HG03175 (cell line): ENCODE measurements at regions not wholly inside any gene's neighbourhood (a gene's known extent, or its start where the extent isn't known, plus 50 kb on each side); places are given as distances from the start of the nearest gene placed in this dataset.
"Not testable (repeated sequence)": the region's sequence is repeated elsewhere in the genome, so short reads cannot be mapped to it uniquely, and the experiment has no call there.

Experiments used
- ATAC-seq: cut with Tn5 transposase; IDR thresholded peaks from one replicate; pipeline ENCODE4 v1.9.1; 2021; ENCODE audit warnings: mild to moderate bottlenecking, moderate library complexity; ENCODE audit not compliant: unreplicated experiment

DNA sequence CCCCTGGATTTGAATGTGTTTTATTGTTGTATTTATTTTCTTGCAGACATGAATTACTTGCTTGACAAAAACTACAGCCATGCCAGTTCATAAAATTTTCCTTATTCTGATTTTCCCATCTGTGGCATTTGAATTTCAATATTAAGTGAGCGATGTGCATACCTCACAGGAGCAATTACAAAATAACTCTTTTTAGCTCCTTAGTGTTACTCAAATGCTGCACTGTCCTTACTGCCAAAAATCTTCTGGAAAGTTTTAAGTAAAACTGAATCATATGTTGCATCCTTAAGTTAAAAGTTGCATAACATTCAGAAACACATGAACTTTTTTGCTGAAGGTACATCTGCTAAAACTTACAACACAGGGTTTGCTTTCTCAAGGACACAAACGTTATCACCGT, 120.1 kb downstream of the OR4M2 start:
- ATAC-seq = not testable (repeated sequence)

DNA sequence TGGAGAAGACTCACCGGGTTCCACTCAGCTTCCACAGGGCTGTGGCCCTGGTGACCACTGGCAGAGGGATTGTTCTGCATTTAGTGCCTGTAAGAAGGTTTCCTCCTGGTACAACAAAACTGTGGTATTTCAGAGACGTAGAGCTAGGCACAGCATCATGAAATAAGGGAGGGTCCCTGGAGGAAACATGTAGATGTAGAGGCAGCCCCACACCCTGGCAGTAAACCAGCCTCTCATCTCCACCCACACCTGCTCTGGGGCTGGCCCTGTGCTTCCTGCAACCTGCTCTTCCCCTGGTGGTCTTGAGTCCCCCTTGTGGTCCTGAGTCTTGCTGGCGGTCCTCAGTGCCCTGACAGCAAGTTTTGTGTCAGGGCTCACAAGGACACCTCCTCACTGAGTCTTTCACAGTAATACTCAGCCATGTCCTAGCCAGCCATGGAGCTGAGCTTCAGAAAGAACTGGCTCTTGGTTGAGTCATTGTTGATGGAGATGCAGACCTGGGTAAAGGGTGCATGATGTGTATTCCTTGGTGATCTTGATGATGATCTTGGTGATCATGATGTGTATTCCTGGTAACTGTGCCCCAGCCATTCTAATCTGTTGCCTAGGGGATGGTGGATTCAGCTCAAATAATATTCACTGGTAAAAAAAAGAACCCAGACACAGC, 121.8 kb downstream of the OR4M2 start:
- not testable (repeated sequence) for ATAC-seq

DNA sequence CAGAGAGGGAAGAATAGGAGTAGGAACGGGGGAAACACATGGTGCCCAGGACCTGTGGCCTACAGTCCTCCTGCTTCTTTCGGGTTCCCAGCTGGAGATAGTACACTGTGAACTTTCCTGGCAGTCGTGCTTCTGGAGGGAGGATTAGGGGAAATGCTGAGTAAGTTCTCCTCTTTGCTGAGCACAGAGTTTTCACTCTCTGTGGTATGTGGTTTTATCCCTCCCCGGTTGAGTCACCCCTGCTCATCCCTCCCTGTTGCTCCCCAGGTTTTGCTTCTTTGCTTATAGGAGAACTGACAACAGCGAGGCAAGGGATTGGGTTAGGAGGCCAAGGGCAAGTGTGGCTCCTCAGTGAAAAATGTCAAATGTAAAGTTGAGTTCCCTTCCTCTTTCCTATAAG, 122.9 kb downstream of the OR4M2 start:
- ATAC-seq = not testable (repeated sequence)

DNA sequence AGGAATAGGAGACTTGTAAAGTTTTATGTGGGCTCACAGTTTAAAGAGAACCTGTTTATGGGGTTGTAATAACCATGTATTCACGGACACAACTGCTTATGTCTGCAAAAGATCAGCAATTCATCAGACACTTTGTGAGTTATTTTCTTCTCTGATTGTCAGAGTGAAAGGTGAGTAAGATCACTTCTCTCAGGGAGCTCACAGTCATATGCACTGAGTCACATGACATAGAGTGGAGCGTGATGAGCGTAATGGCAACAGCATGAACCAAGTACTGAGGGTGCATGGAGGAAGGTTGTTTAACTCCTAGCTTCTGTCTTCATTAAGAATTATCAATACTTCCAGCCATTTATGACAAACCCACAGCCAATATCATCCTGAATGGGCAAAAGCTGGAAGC, 128.8 kb downstream of the OR4M2 start:
- not testable (repeated sequence) for ATAC-seq

DNA sequence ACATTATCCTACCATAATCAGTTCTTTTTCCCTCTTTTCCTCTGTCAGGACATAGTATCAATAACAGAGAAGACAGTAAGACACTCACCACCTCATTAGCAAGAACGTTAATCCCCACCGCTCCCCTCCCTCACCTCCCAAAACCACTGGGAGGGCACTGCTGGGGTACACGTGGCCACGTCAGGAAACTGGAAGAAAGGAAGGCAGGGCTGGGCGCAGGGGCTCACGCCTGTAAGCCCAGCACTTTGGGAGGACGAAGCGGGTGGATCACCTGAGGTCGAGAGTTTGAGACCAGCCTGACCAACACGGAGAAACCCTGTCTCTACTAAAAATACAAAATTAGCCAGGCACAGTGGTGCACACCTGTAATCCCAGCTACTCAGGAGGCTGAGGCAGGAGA, 142.3 kb downstream of the OR4M2 start:
- not testable (repeated sequence) for ATAC-seq

DNA sequence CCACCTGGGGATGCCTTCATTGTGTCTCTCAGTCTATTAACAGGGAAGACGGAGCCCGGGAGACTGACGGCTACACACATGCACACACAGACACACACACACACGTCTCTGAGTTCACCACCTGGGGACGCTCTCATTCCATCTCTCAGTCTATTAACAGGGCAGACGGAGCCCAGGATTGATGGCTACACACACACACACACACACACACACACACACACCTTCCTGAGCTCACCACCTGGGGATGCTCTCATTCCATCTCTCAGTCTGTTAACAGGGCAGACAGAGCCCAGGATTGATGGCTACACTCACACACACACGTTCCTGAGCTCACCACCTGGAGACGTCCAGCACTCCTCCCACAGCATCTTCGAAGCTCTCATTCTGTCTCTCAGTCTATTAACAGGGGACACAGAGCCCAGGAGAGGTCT, 143.9 kb downstream of the OR4M2 start:
- no peak for ATAC-seq

DNA sequence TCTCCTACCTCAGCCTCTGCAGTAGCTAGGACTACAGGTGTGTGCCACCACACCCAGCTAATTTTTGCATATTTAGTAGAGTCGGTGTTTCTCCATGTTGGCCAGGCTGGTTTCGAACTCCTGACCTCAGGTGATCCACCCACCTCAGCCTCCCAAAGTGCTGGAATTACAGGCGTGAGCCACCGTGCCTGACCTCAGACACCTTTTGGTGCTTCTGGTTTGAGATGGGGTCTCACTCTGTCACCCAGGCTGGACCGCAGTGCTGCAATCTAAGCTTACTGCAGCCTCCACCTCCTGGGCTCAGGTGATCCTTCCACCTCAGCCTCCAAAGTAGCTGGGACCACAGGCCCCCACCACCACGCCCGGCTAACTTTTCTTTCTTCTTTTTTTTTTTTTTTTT, 144.6 kb downstream of the OR4M2 start:
- ATAC-seq = not testable (repeated sequence)

DNA sequence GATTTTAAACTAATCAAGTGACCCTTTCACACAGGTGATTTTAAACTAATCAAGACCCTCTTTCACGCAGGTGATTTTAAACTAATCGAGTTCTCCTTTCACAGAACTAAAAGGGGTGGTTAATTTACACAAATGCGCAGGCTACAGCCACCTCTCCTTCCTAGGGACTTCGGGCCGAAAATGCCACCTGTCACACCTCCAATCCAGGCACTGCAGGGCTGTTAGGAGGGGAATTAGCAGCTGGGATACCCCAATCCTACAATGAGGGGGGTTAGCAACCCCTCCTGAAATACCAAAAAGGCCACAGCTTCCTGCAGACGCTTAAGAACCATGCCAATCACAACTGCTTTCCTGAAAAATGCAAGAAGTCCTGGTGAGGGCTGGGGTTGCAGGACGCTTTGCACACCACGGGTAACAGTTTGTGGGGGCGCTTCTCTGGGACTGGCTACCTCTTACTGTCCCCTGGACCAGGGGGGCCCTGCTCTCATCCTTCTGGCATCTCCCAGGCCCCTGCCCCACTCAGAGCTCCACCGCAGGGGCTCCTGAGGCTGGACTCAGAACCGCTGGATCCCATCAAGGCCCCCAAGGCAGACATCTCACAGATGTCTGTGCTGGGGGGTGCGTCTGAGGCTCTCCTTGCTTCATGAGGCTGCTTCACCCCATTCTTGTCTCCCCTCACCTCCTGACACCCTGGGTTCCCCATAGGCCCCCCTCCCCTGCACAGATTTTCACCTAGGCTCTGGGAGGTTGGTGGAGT, 145.9 kb downstream of the OR4M2 start:
- ATAC-seq = no peak

DNA sequence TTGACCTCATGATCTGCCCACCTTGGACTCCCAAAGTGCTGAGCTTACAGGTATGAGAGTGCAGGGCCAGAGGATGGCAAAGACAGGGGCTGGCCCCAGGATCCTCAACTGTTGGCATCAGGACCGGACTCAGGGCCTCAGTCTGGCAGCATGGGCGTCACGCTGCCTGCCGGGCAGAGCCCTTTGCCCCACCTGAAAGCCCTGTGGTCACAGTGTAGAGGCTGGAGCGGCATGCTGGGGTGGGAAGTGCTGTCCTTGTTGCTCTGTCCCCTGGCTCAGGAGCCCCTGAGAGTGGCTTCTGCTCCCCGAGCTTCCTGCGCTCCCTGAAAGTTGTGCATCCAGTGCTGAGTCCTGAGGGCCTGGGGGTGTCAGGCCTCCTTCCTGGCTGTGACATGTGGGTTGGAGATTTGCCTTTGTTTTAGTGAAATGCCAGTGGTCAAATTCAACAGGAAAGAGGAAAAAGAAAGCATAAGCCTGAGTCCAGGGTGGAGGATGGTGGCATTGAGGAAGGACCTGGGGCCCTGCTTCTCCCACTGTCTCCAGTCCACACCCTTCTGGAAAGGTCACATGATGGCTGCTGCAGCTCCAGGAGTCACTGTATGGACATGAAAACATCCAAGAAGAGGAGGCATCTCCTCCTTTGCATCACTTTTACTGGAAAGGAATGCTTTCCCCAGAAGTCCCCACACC, 147.2 kb downstream of the OR4M2 start:
- no peak for ATAC-seq

DNA sequence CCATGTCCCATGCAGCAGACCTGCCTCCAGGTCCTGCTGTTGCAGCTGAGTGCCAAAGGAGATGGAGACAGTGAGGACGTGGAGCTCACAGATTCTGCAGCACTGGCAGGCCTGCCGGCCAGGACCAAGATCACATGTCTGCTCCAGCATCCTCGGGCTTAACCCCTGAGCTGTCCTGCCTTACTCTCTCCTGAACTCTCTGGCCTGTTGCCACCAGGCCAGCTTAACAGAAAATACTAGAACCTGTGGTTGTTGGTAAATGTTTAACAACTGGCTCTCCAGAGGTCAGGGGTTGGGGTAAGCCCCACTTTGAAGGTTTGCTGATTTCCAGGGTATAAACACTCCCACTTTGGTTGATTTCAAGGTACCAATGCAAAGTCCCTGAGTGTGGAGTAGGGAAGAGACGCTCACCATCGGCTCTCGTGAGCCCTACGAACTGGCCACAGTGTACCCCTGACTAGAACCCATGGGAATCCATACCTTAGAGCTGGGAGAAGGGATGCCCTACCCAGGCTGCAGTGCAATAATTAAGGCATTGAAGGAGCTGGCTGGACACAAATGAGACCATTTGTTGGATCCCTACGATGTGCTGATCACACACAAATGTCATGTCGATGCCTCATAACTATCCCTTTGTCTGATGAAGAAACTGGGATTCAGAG, 147.9 kb downstream of the OR4M2 start:
- ATAC-seq = no peak

DNA sequence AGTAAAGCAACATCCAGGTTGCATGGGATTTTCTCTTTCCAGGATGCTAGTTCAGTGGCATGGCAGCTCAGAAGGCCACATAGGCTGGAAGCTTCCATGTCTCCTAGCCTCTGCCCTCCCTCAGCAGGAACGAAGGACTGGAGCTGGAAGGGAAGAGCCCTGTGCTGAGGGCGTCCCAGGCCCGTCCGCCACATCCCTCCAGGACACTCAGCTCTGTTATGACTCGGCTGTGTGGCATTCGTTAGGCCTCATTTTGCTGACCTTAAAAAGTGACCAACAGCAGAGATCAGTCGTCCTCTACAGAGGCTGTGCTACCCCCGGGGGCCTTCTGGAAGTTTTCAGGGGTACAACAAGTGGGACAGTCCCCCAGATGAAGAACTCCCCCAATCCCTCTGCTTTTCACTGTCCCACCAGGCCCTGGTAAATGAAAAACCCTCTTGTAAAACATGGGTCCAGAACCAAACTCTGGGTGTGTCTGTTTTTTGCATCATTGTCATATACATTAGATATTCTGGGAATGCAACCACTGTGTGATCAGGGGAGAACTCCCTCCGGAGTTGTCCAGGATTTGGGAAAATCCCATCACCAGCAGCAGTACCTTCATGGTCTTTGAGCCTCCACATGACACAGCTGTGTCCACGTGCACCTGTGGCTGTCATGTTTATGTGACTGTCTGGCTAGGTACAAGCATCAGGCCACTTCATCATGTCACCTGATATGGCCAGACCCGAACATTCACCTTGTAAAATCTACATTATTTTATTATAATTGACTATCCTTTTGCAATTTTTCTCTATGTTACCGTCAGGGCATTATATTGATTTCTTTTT, 149.9 kb downstream of the OR4M2 start:
- ATAC-seq = no peak

DNA sequence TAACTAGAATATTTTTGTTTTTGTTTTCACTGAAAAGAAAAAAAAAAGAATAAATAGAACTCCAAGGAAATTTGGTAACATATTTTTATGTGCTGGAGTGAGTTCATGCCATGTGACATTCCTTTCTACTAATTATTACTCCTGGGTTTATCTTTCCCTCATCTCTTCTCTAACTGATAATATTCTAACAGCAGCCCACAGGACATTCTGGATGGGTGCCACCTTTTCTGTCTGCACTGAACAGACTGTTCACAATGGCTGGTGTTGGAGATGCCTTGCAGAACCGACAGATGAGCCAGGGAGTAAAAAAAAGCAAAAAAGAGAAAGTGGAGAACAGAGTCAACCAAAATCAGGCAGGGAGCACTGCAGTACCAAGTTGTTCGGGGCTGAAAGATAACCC, 151.3 kb downstream of the OR4M2 start:
- ATAC-seq = no peak

DNA sequence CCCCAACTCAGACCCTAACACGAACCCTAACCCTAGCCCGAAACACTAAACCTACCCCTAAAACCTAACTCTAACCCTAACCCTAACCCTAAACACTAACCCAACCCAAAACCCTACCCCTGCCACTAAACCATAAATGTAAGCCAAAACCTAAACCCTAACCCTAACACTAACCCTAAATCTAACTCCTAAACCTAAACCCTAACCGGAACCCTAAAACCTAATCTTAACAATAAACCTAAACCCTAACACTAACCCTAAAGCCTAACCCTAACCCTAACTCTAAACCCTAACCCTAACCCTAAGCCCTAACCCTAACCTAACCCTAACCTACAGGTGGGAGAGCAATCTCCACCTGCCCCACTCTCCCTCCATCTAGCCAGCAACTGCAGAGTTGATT, 152.3 kb downstream of the OR4M2 start:
- no peak for ATAC-seq

DNA sequence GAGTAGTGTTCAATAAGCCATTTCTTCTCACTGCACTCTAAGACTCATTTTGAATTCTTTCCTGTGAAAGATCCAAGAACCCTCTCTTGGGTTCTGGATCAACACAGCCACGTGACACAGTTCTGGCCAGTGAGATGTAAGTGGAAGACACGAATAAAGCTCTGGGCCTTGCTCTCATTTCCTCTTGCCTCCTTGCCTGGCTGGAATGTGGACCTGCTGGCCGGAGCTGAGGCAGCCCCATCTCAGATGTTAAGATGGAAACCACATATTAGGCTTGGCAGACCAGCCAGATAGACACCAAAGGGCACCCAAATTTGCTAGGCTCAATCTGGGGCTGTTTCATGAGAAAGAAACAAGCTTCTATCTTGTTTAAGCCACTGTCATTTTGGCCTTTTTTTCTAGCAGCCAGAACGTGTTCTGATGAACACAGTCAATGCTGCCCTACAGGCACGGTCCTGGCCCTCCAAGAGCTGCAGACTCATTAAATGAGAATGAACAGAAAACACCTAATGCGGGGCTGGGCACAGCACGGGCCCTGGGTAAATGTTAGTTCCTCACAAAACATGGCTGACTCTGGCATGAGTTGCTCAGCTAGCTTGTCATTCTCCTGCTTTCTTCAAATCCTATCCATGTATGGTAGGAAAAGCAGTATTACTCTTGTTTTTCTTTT, 155.1 kb downstream of the OR4M2 start:
- not testable (repeated sequence) for ATAC-seq

DNA sequence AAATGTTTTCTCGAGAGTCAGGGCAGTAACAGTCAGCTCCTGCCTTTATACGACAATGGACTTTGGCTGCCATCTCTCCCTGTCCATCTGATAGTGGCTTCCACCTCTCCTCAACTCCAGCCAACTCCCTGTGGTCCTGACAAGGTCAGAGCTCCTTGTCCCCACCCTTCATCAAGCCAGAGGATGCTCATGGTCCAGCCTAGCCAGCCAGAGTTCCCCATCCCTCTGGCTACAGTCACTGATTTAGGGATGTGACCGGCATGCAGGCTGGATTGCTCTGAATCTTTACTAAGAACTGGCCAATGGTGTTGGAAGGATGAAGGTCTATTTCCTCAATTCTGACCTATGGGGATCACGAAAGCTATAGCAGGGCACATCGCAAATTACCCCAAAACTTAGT, 156.1 kb downstream of the OR4M2 start:
- no peak for ATAC-seq

DNA sequence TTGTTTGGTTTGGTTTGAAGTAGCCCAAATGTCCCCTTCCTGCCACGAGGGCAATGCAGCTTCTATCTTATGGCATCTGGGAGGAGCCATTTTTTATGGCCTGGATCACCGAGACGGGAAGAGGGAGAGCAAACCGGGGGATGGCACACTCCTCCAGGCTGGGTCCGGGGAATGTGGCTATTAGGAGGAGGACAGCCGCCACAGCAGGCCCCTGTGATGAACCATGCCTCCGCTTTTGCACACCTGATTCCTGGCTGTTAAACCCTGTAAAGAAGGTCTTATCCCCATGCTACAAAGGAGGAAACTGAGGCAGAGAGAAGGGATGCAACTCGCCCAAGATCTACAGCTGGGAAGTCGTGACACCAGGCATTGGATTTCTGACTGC, 157.6 kb downstream of the OR4M2 start:
- no peak for ATAC-seq

DNA sequence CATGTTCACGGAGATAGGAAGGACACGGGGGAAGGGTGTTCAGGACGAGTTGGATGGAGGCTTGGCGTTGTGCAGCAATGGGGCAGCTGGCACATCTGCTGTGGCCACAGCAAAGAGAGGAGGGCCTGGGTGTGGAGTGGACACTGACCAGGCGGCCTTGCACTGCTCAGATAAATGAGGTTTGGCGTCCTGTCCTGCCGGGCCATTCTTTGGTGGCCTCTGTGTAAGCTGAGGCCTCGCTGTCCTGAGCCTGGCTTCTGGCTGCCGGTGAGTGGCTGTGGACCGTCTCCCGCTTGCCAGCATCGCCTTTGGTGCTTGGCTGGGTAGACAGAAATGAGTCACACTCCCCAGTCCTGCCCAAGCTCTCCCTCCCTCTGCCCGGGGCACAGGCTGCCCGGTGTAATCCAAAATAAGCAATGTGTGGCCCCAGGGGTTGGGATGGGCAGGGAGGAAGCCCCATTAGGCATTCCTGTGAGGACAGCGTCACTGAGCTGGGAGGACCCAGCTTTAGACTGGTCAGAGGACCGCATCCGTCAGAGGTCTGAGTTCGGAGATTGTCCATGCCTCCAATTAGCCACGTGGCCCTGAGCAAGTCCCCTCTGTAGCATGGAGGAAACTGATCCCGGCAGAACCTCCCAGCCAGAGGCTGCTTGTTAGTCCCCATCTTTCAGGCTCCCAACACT, 158.1 kb downstream of the OR4M2 start:
- not testable (repeated sequence) for ATAC-seq

DNA sequence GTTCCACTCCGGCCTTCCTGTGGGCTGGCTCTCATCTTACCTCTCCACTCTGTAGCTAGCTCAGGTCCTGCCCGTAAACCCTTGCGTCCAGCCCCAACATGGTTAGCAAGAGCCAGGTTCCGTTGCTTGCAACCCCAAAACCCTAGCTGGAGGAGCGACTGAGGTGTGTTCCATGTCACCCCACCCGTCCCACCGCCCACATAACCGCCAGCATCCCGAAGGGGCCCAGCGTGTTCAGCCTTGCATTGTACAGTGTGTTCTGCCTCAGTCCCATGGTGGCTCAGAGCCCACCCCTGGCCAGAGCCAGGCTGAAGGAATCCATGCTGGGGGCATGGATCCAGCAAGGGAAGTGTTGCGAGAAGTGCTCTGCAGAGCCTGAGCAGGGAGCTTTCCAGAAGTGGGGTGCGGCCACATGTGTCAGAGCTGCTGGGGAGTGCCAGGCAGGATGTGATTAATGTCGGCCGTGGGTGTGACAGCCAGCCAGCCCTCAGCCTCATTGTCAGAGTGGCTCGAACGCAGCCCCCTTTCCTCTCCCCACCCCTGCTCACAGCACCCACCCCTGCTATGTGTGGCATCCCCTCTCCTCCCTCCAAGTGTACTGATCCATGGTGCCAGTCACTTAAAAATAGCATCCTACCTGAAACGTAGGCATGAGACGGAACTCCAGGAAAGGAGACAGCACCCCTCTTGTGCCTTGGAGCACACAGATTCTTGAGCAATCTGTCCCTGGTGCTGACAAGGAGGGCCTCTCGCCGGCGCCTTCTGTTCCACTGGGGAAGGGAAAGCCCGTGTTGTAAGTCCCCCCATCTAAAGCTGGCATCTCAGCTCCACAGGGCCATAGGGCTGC, 158.9 kb downstream of the OR4M2 start:
- ATAC-seq = not testable (repeated sequence)

DNA sequence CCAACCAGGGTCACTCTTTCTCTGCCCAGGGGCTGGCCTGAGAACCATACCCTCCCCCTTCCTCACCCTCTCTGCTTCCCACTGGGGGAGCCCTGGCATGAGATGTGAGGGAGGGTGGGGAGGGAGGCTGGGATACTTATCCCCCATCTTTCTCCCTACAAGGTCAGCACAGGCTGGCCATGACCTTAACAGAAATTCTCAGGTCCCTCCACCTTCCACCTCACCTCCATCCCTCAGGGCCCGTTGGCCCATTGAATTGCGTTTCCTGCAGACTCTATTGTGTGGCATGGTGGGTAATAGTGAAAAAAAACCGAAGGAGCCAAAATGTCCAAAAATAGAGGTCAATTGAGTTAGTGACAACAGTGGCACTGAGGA, 159.5 kb downstream of the OR4M2 start:
- no peak for ATAC-seq
